Adrenal gland (tissue), 9 donors: ENCODE measurements at regions not wholly inside any gene's neighbourhood (a gene's known extent, or its start where the extent isn't known, plus 50 kb on each side); places are given as distances from the start of the nearest gene placed in this dataset.

Source experiments
- DNase-seq, 7 donors: peaks; one replicate each; pipeline ENCODE4 v3.0.0-alpha.2; 2019 to 2020
- H3K27ac ChIP-seq, 5 donors: fragments of 200-600 bp; sonication (generic) in 4 of 5; 1 replicate in 3 of 5; 2 replicates in 2 of 5; pipeline versions ENCODE4 v1.5.1 to v1.8.0; 2016 to 2020; ENCODE audit warnings: mild to moderate bottlenecking in 1 of 5
- H3K27me3 ChIP-seq: fragments of 200-600 bp; 2 replicates; pipeline ENCODE4 v1.8.0; 2021
- H3K36me3 ChIP-seq, 2 donors: fragments of 200-600 bp; replicated peaks in 1 of 2; 1 replicate in 1 of 2; 2 replicates in 1 of 2; pipeline versions ENCODE4 v1.5.1 to v1.8.0; 2018 to 2022
- H3K4me1 ChIP-seq, 2 donors: fragments of 200-600 bp; replicated peaks in 1 of 2; 1 replicate in 1 of 2; 2 replicates in 1 of 2; pipeline versions ENCODE4 v1.5.1 to v1.8.0; 2018 to 2021
- H3K4me3 ChIP-seq, 4 donors: fragments of 200-600 bp; sonication (generic) in 3 of 4; one replicate each; pipeline ENCODE4 v1.5.1; 2016 to 2018
- H3K9me3 ChIP-seq, 3 donors: fragments of 200-600 bp; sonication (generic) in 1 of 3; replicated peaks in 1 of 3; 1 replicate in 2 of 3; 2 replicates in 1 of 3; pipeline versions ENCODE4 v1.5.1 to v1.8.0; 2016 to 2021
- CTCF ChIP-seq, 6 experiments: fragments of 450-650 bp in 4 of 6; fragments of 200-600 bp in 2 of 6; sonication (generic) in 1 of 6; IDR thresholded peaks; 1 replicate in 5 of 6; 2 replicates in 1 of 6; pipeline versions ENCODE4 v1.5.1 to v1.8.0; 2016 to 2021; ENCODE audit warnings: antibody characterized with exemption in 6 of 6, mild to moderate bottlenecking in 2 of 6, moderate library complexity in 1 of 6
- POLR2A ChIP-seq, 2 donors: fragments of 450-650 bp; IDR thresholded peaks; one replicate each; pipeline ENCODE4 v1.6.1; 2017; ENCODE audit warnings: antibody characterized with exemption in 2 of 2, mild to moderate bottlenecking in 2 of 2, moderate library complexity in 1 of 2
- WGBS, 4 donors: extraction: QIAGEN DNeasy Blood & Tissue Kit in 2 of 4; methylation state at CpG; one replicate each; pipeline versions ENCODE4 v1.1.5 to v1.1.7; 2013 to 2017; 5-methylcytosine and 5-hydroxymethylcytosine counted together
- intact Hi-C, 2 donors: fragments of 100-400 bp; cut with DNase I; formaldehyde crosslinking; loops; one replicate each; pipeline versions ENCODE4 v1.14.1 to v1.15.0; 2022 to 2023
- donor health status: healthy with polysubstance abuse.
- donor health status: Bipolar disorder and iron deficiency.
- donor health status: DM: yes; HTN: yes; CAD: no.
- donor health status: DM: no; HTN: no; CAD: no.
- donor health status: DM: no; HTN: no; CAD: no.

- Histone ChIP-seq H3K36me3 (no peaks in the 10 kb centered on the region), H3K4me3 (no peak overlapping the region)
These were observed 87.8 kb upstream of the PRDM11 start for GRCh38 chr11:45058647-45058950.

GRCh38 chr11:45060707-45061106, 85.7 kb upstream of the PRDM11 start:
- H3K27me3 ChIP-seq = no peaks in the 10 kb centered on the region
- peaks cover 0 to 12% of the 10 kb centered on the region in 2 donors for H3K4me1 ChIP-seq
- no peaks in the 10 kb centered on the region for H3K9me3 ChIP-seq
- no peak overlapping the region for H3K4me3 ChIP-seq
- no peak for DNase-seq
- intact Hi-C loops = no loop called here
- TF ChIP-seq CTCF (IDR thresholded peaks at IDR 0.05) = no peak
- no peak for TF ChIP-seq POLR2A (IDR thresholded peaks at IDR 0.05)
- 76 to 86% (median 79%) methylated on average over 8 of the region's 8 CpGs for WGBS, 4 donors
- no peaks in the 10 kb centered on the region for H3K36me3 ChIP-seq
- H3K27ac ChIP-seq = no peak overlapping the region

More at GRCh38 chr11:45058647-45058950, 87.8 kb upstream of the PRDM11 start:
- TF ChIP-seq CTCF (IDR thresholded peaks at IDR 0.05) (no peak), POLR2A (IDR thresholded peaks at IDR 0.05) (no peak)
- H3K27me3 ChIP-seq = no peaks in the 10 kb centered on the region
- peaks cover 0 to 12% of the 10 kb centered on the region in 2 donors for H3K4me1 ChIP-seq
- H3K9me3 ChIP-seq = no peaks in the 10 kb centered on the region
- peak overlapping the region in 2 of 5 donors; percentile 11 to 54 for H3K27ac ChIP-seq
- intact Hi-C loops = no loop called here
- 55 to 71% (median 60%) methylated on average over 3 of the region's 3 CpGs for WGBS, 4 donors
- no peak for DNase-seq

GRCh38 chr11:45061641-45062040, 84.8 kb upstream of the PRDM11 start:
- H3K4me3 ChIP-seq = no peak overlapping the region
- peaks cover 0 to 12% of the 10 kb centered on the region in 2 donors for H3K4me1 ChIP-seq
- H3K27me3 ChIP-seq = no peaks in the 10 kb centered on the region
- no peak overlapping the region for H3K27ac ChIP-seq
- no peak for DNase-seq
- intact Hi-C loops = no loop called here
- H3K9me3 ChIP-seq = no peaks in the 10 kb centered on the region
- 81 to 90% (median 89%) methylated on average over 10 of the region's 10 CpGs for WGBS, 4 donors
- H3K36me3 ChIP-seq = no peaks in the 10 kb centered on the region
- no peak for TF ChIP-seq CTCF (IDR thresholded peaks at IDR 0.05)
- no peak for TF ChIP-seq POLR2A (IDR thresholded peaks at IDR 0.05)

- H3K4me3 ChIP-seq = no peak overlapping the region
- no peak overlapping the region for H3K27ac ChIP-seq
- intact Hi-C loops = no loop called here
- peaks cover 0 to 12% of the 10 kb centered on the region in 2 donors for H3K4me1 ChIP-seq
- no peaks in the 10 kb centered on the region for H3K9me3 ChIP-seq
- no peaks in the 10 kb centered on the region for H3K27me3 ChIP-seq
- TF ChIP-seq POLR2A (IDR thresholded peaks at IDR 0.05) (no peak), CTCF (IDR thresholded peaks at IDR 0.05) (no peak)
- 81 to 92% (median 85%) methylated on average over 3 of the region's 3 CpGs for WGBS, 4 donors
- H3K36me3 ChIP-seq = no peaks in the 10 kb centered on the region
- no peak for DNase-seq
These were observed 84.3 kb upstream of the PRDM11 start for GRCh38 chr11:45062115-45062514.
